PC-9 (cell line): ENCODE measurements at regions not wholly inside any gene's neighbourhood (a gene's known extent, or its start where the extent isn't known, plus 50 kb on each side); places are given as distances from the start of the nearest gene placed in this dataset.
"Not testable (repeated sequence)": the region's sequence is repeated elsewhere in the genome, so short reads cannot be mapped to it uniquely, and the experiment has no call there.

Experiments
- EZH2 ChIP-seq: fragments of 200-600 bp; sonication (generic); IDR thresholded peaks from 2 replicates; pipeline ENCODE4 v1.8.0; 2017; ENCODE audit warnings: antibody characterized with exemption, low read depth
- TF ChIP-seq, protein P1 (sequence below): fragments of 200-600 bp; sonication (generic); conservative IDR thresholded peaks from 2 replicates; pipeline ENCODE4 v1.6.1; 2017; ENCODE audit warnings: mixed run types, antibody characterized with exemption, mild to moderate bottlenecking, moderate library complexity

DNA sequence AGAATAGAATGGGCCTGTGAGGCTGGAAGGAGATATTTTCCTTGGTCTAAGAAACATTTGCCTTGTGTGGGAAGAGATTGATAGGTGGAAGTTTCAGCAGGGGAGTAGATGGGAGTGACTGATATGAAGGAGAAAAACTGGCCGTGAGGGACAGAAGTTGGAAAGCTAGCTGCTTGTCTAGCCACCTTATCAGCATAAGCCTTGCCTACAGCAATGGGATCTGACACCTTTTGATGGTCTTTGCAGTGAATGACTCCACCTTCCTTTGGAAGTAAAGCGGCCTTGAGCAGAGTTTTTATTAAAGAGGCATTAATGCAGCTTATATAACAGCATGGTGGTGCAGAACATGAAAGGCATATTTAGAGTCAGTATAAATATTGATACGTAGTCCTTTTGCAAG lies 120.1 kb upstream of the INTU start:
- TF ChIP-seq, protein P1, sequence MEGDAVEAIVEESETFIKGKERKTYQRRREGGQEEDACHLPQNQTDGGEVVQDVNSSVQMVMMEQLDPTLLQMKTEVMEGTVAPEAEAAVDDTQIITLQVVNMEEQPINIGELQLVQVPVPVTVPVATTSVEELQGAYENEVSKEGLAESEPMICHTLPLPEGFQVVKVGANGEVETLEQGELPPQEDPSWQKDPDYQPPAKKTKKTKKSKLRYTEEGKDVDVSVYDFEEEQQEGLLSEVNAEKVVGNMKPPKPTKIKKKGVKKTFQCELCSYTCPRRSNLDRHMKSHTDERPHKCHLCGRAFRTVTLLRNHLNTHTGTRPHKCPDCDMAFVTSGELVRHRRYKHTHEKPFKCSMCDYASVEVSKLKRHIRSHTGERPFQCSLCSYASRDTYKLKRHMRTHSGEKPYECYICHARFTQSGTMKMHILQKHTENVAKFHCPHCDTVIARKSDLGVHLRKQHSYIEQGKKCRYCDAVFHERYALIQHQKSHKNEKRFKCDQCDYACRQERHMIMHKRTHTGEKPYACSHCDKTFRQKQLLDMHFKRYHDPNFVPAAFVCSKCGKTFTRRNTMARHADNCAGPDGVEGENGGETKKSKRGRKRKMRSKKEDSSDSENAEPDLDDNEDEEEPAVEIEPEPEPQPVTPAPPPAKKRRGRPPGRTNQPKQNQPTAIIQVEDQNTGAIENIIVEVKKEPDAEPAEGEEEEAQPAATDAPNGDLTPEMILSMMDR = not testable (repeated sequence)
- TF ChIP-seq EZH2 = not testable (repeated sequence)
